ENCODE measurements at regions not wholly inside any gene's neighbourhood (a gene's known extent, or its start where the extent isn't known, plus 50 kb on each side); places are given as distances from the start of the nearest gene placed in this dataset.

- DNase-seq: peak; percentile 82
Observed at GRCh38 chr18:11553098-11553940, 56.1 kb upstream of the SLC35G4 start.

GRCh38 chr18:11548916-11549551, 60.4 kb upstream of the SLC35G4 start:
- no peak for DNase-seq

GRCh38 chr18:11548396-11548795, 61.0 kb upstream of the SLC35G4 start:
- DNase-seq: no peak

- DNase-seq: peak; percentile 23
Observed at GRCh38 chr18:11544060-11544633, 65.2 kb upstream of the SLC35G4 start.

GRCh38 chr18:11541179-11541578, 68.2 kb upstream of the SLC35G4 start:
- no peak for DNase-seq

GRCh38 chr18:11533942-11534496, 75.4 kb upstream of the SLC35G4 start:
- no peak for DNase-seq

- no peak for DNase-seq
Observed at GRCh38 chr18:11533513-11533890, 75.9 kb upstream of the SLC35G4 start.

- DNase-seq: no peak
Observed at GRCh38 chr18:11532758-11533512, 76.5 kb upstream of the SLC35G4 start.

- no peak for DNase-seq
Observed at GRCh38 chr18:11529081-11529480, 80.3 kb upstream of the SLC35G4 start.

- no peak for DNase-seq
Observed at GRCh38 chr18:11526675-11527074, 82.7 kb upstream of the SLC35G4 start.

- no peak for DNase-seq
Observed at GRCh38 chr18:11523804-11524203, 85.6 kb upstream of the SLC35G4 start.

- DNase-seq: peak; percentile 37
Observed at GRCh38 chr18:11522992-11523391, 86.4 kb upstream of the SLC35G4 start.

- no peak for DNase-seq
Observed at GRCh38 chr18:11521853-11522252, 87.5 kb upstream of the SLC35G4 start.

GRCh38 chr18:11520536-11520935, 88.9 kb upstream of the SLC35G4 start:
- DNase-seq: no peak

- peak; percentile 87 for DNase-seq
Observed at GRCh38 chr18:11518788-11519685, 90.4 kb upstream of the SLC35G4 start.

GRCh38 chr18:11517704-11518103, 91.7 kb upstream of the SLC35G4 start:
- no peak for DNase-seq

- no peak for DNase-seq
Observed at GRCh38 chr18:11516751-11517503, 92.5 kb upstream of the SLC35G4 start.

GRCh38 chr18:11514267-11514666, 95.1 kb upstream of the SLC35G4 start:
- no peak for DNase-seq

- DNase-seq: peak; percentile 44
Observed at GRCh38 chr18:11512096-11513025, 97.0 kb upstream of the SLC35G4 start.

Measured in DMS53 (cell line).